ENCODE measurements at regions not wholly inside any gene's neighbourhood (a gene's known extent, or its start where the extent isn't known, plus 50 kb on each side); places are given as distances from the start of the nearest gene placed in this dataset.
A peak's percentile ranks its signal among the peaks of the same experiment; 100 is the strongest.

- peak; percentile 47 for TF ChIP-seq NFATC3 (IDR thresholded peaks at IDR 0.05)
- TF ChIP-seq MAFK (IDR thresholded peaks at IDR 0.05; ENCODE audit: low read length): peak; percentile 27; the same call in 1 of the 2 replicates
- TF ChIP-seq EGR1 (conservative IDR thresholded peaks at IDR 0.05): peak; percentile 57
- TF ChIP-seq ZNF3 (CRISPR knock-in tag; IDR thresholded peaks at IDR 0.05): 0 out of 2 replicates have a peak, but pooled peaks have one; percentile 49
- peak; percentile 58 for TF ChIP-seq CBFA2T3 (IDR thresholded peaks at IDR 0.05)
- TF ChIP-seq ZNF277 (CRISPR knock-in tag; IDR thresholded peaks at IDR 0.05; ENCODE audit: borderline replicate concordance): no peak
- TF ChIP-seq RB1 (IDR thresholded peaks at IDR 0.05; ENCODE audit: low read depth): peak; percentile 76
- no peak for TF ChIP-seq ZNF121 (CRISPR knock-in tag; conservative IDR thresholded peaks at IDR 0.05)
- TF ChIP-seq POLR2B (IDR thresholded peaks at IDR 0.05; ENCODE audit: low read depth, partially characterized antibody): peak; percentile 100
- TF ChIP-seq, protein P1, sequence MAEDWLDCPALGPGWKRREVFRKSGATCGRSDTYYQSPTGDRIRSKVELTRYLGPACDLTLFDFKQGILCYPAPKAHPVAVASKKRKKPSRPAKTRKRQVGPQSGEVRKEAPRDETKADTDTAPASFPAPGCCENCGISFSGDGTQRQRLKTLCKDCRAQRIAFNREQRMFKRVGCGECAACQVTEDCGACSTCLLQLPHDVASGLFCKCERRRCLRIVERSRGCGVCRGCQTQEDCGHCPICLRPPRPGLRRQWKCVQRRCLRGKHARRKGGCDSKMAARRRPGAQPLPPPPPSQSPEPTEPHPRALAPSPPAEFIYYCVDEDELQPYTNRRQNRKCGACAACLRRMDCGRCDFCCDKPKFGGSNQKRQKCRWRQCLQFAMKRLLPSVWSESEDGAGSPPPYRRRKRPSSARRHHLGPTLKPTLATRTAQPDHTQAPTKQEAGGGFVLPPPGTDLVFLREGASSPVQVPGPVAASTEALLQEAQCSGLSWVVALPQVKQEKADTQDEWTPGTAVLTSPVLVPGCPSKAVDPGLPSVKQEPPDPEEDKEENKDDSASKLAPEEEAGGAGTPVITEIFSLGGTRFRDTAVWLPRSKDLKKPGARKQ (CRISPR knock-in tag; IDR thresholded peaks at IDR 0.05): no peak
- TF ChIP-seq, protein P2, sequence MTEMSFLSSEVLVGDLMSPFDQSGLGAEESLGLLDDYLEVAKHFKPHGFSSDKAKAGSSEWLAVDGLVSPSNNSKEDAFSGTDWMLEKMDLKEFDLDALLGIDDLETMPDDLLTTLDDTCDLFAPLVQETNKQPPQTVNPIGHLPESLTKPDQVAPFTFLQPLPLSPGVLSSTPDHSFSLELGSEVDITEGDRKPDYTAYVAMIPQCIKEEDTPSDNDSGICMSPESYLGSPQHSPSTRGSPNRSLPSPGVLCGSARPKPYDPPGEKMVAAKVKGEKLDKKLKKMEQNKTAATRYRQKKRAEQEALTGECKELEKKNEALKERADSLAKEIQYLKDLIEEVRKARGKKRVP (CRISPR knock-in tag; IDR thresholded peaks at IDR 0.05): peak; percentile 77
- TF ChIP-seq CHD1 (IDR thresholded peaks at IDR 0.05; ENCODE audit: low read length): no peak
- TF ChIP-seq ZNF175 (CRISPR knock-in tag; IDR thresholded peaks at IDR 0.05; ENCODE audit: low read depth): no peak
- TF ChIP-seq TCFL5 (CRISPR knock-in tag; conservative IDR thresholded peaks at IDR 0.05): peak; percentile 64; the same call in 1 of the 2 replicates
- peak; percentile 75 for TF ChIP-seq SNIP1 (IDR thresholded peaks at IDR 0.05; ENCODE audit: low read depth)
- peak; percentile 35; the same call in 1 of the 2 replicates for TF ChIP-seq NKRF (IDR thresholded peaks at IDR 0.05; ENCODE audit: borderline replicate concordance)
- no peak for TF ChIP-seq SRSF3 (IDR thresholded peaks at IDR 0.05; ENCODE audit: insufficient read depth, low read length)
- peak; percentile 32; the same call in 1 of the 2 replicates for TF ChIP-seq JUN (IDR thresholded peaks at IDR 0.05; ENCODE audit: borderline replicate concordance, low read depth, low read length)
- TF ChIP-seq JUN (CRISPR knock-in tag; IDR thresholded peaks at IDR 0.05; ENCODE audit: borderline replicate concordance): no peak
- TF ChIP-seq MTF1 (CRISPR knock-in tag; IDR thresholded peaks at IDR 0.05; ENCODE audit: borderline replicate concordance): no peak
- TF ChIP-seq SMAD4 (CRISPR knock-in tag; conservative IDR thresholded peaks at IDR 0.05): peak; percentile 64
- no peak for TF ChIP-seq STAG1 (CRISPR knock-in tag; IDR thresholded peaks at IDR 0.05; ENCODE audit: borderline replicate concordance)
- TF ChIP-seq, protein P3, sequence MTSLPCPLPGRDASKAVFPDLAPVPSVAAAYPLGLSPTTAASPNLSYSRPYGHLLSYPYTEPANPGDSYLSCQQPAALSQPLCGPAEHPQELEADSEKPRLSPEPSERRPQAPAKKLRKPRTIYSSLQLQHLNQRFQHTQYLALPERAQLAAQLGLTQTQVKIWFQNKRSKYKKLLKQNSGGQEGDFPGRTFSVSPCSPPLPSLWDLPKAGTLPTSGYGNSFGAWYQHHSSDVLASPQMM (CRISPR knock-in tag; IDR thresholded peaks at IDR 0.05): peak; percentile 90
Observed at GRCh38 chr1:147084273-147085096, 87.8 kb downstream of the PRKAB2 start (continued).

All from K562 (cell line).